ENCODE measurements at regions not wholly inside any gene's neighbourhood (a gene's known extent, or its start where the extent isn't known, plus 50 kb on each side); places are given as distances from the start of the nearest gene placed in this dataset.

DNA sequence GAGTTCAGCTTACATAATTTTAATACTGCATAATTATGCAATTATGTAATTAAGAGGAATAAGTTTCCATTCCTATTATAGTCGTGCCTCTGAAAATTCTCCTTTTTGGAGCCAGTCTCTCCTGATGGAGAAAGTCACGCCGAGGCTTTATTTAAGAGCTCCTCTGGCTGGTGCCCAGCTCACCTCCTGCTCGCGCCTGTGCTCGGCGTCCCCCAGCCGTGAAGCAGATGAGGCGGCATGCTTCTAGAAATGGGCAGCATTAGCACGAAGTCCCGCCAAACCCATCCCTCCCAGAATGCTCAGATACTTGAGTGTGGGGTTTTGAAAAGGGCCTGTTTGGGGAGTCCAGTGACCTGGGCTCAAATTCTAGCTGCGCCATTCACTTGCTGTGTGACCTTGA lies 153.0 kb downstream of the PHETA1 start:
- no peaks in the 10 kb centered on the region for H3K36me3 ChIP-seq (ENCODE audit: insufficient read depth, low read length)
- H3K4me2 ChIP-seq (ENCODE audit: low read length): no peak overlapping the region
- DNase-seq (ENCODE audit: low read depth) (no peak), FAIRE-seq (no peak)
- Mint-ChIP-seq H3K36me3 (ENCODE audit: low read depth, unreplicated experiment) (no peaks in the 10 kb centered on the region), H3K27ac (ENCODE audit: unreplicated experiment) (no peak overlapping the region), H3K9me3 (ENCODE audit: unreplicated experiment) (peaks cover 2% of the 10 kb centered on the region), H3K27me3 (ENCODE audit: low read depth, unreplicated experiment) (peaks cover 36% of the 10 kb centered on the region), H3K4me1 (ENCODE audit: low read depth, unreplicated experiment) (no peaks in the 10 kb centered on the region), H3K4me3 (ENCODE audit: unreplicated experiment) (no peak overlapping the region)
- H3K9ac ChIP-seq (ENCODE audit: low read length): no peak overlapping the region
- no peaks in the 10 kb centered on the region for H4K20me1 ChIP-seq (ENCODE audit: insufficient read depth, low read length)
- no peak overlapping the region for H2AFZ ChIP-seq (ENCODE audit: low read depth, low read length)
- no peak overlapping the region for H3K27ac ChIP-seq (ENCODE audit: low read depth, low read length)
- H3K79me2 ChIP-seq (ENCODE audit: insufficient read depth, low read length): no peaks in the 10 kb centered on the region
- H3K4me3 ChIP-seq (ENCODE audit: insufficient read depth, low read depth, low read length): no peak overlapping the region
- TF ChIP-seq, protein P1, sequence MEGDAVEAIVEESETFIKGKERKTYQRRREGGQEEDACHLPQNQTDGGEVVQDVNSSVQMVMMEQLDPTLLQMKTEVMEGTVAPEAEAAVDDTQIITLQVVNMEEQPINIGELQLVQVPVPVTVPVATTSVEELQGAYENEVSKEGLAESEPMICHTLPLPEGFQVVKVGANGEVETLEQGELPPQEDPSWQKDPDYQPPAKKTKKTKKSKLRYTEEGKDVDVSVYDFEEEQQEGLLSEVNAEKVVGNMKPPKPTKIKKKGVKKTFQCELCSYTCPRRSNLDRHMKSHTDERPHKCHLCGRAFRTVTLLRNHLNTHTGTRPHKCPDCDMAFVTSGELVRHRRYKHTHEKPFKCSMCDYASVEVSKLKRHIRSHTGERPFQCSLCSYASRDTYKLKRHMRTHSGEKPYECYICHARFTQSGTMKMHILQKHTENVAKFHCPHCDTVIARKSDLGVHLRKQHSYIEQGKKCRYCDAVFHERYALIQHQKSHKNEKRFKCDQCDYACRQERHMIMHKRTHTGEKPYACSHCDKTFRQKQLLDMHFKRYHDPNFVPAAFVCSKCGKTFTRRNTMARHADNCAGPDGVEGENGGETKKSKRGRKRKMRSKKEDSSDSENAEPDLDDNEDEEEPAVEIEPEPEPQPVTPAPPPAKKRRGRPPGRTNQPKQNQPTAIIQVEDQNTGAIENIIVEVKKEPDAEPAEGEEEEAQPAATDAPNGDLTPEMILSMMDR (IDR thresholded peaks at IDR 0.05; ENCODE audit: insufficient read depth, low read depth, low read length): no peak
- TF ChIP-seq EZH2 (IDR thresholded peaks at IDR 0.05; ENCODE audit: insufficient read depth, low read length): no peak
- no peaks in the 10 kb centered on the region for H3K9me3 ChIP-seq (ENCODE audit: insufficient read depth, low read depth, low read length)
- H3K27me3 ChIP-seq (ENCODE audit: insufficient read depth, low read length): peaks cover 6% of the 10 kb centered on the region
- H3K4me1 ChIP-seq (ENCODE audit: insufficient read depth, low read length): no peaks in the 10 kb centered on the region

DNA sequence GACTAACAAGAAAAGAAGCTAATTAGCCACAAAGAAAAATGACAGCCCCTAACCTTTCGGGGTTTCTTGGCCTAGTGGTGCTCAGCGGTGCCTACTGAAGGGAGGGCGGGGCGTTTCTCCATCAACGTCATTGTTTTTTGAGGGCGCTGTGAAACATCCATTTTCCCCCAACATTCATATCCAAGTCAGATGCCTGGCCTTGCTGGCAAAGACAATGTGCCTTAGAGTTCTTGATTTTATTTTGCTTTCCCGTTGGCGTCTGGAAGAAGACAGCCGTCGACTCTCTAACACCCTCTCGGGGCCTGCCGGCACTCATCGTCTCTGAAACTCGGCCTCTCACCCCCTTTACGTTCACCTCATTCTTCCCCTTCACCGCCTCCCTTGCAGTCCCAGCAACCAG lies 154.5 kb downstream of the PHETA1 start:
- FAIRE-seq (no peak), DNase-seq (ENCODE audit: low read depth) (no peak)
- peaks cover 9% of the 10 kb centered on the region for H3K27me3 ChIP-seq (ENCODE audit: insufficient read depth, low read length)
- H3K4me3 Mint-ChIP-seq (ENCODE audit: unreplicated experiment): no peak overlapping the region
- H3K36me3 Mint-ChIP-seq (ENCODE audit: low read depth, unreplicated experiment): no peaks in the 10 kb centered on the region
- TF ChIP-seq, protein P1 (IDR thresholded peaks at IDR 0.05; ENCODE audit: insufficient read depth, low read depth, low read length): no peak
- TF ChIP-seq EZH2 (IDR thresholded peaks at IDR 0.05; ENCODE audit: insufficient read depth, low read length): no peak
- H3K9ac ChIP-seq (ENCODE audit: low read length): no peak overlapping the region
- no peak overlapping the region for H2AFZ ChIP-seq (ENCODE audit: low read depth, low read length)
- H3K79me2 ChIP-seq (ENCODE audit: insufficient read depth, low read length): no peaks in the 10 kb centered on the region
- no peaks in the 10 kb centered on the region for H3K4me1 Mint-ChIP-seq (ENCODE audit: low read depth, unreplicated experiment)
- H3K36me3 ChIP-seq (ENCODE audit: insufficient read depth, low read length): no peaks in the 10 kb centered on the region
- no peaks in the 10 kb centered on the region for H3K9me3 ChIP-seq (ENCODE audit: insufficient read depth, low read depth, low read length)
- H3K27ac ChIP-seq (ENCODE audit: low read depth, low read length): no peak overlapping the region
- no peaks in the 10 kb centered on the region for H4K20me1 ChIP-seq (ENCODE audit: insufficient read depth, low read length)
- peaks cover 2% of the 10 kb centered on the region for H3K9me3 Mint-ChIP-seq (ENCODE audit: unreplicated experiment)
- H3K4me2 ChIP-seq (ENCODE audit: low read length): no peak overlapping the region
- no peaks in the 10 kb centered on the region for H3K4me1 ChIP-seq (ENCODE audit: insufficient read depth, low read length)
- peaks cover 39% of the 10 kb centered on the region for H3K27me3 Mint-ChIP-seq (ENCODE audit: low read depth, unreplicated experiment)
- no peak overlapping the region for H3K27ac Mint-ChIP-seq (ENCODE audit: unreplicated experiment)
- no peak overlapping the region for H3K4me3 ChIP-seq (ENCODE audit: insufficient read depth, low read depth, low read length)

DNA sequence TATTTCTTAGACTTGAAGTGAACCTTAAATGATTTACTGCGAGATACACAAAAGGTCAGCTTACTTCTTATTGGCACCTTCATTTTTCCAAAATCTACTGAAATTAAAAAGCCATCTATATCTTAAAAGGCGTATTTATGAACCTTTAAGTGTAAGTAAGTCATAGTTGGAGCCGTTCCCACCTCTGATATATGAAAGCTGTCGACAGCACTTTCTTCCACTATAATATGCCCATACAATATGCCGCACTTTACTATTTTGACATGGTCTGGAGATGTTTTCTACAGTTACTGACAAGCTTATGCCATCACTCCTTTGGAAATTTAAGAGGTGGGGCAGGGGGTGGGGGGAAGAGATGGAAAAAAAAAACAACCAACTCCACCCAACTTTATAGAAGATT lies 155.3 kb downstream of the PHETA1 start:
- Mint-ChIP-seq H3K27me3 (ENCODE audit: low read depth, unreplicated experiment) (peaks cover 40% of the 10 kb centered on the region), H3K4me1 (ENCODE audit: low read depth, unreplicated experiment) (no peaks in the 10 kb centered on the region), H3K36me3 (ENCODE audit: low read depth, unreplicated experiment) (no peaks in the 10 kb centered on the region), H3K27ac (ENCODE audit: unreplicated experiment) (no peak overlapping the region), H3K4me3 (ENCODE audit: unreplicated experiment) (no peak overlapping the region), H3K9me3 (ENCODE audit: unreplicated experiment) (peaks cover 2% of the 10 kb centered on the region)
- Histone ChIP-seq H2AFZ (ENCODE audit: low read depth, low read length) (no peak overlapping the region), H3K4me3 (ENCODE audit: insufficient read depth, low read depth, low read length) (no peak overlapping the region), H3K9me3 (ENCODE audit: insufficient read depth, low read depth, low read length) (no peaks in the 10 kb centered on the region), H3K36me3 (ENCODE audit: insufficient read depth, low read length) (no peaks in the 10 kb centered on the region), H3K27ac (ENCODE audit: low read depth, low read length) (no peak overlapping the region), H3K27me3 (ENCODE audit: insufficient read depth, low read length) (peaks cover 9% of the 10 kb centered on the region), H3K4me1 (ENCODE audit: insufficient read depth, low read length) (no peaks in the 10 kb centered on the region), H3K9ac (ENCODE audit: low read length) (no peak overlapping the region), H4K20me1 (ENCODE audit: insufficient read depth, low read length) (no peaks in the 10 kb centered on the region), H3K4me2 (ENCODE audit: low read length) (no peak overlapping the region), H3K79me2 (ENCODE audit: insufficient read depth, low read length) (no peaks in the 10 kb centered on the region)
- FAIRE-seq (no peak), DNase-seq (ENCODE audit: low read depth) (no peak)
- TF ChIP-seq, protein P1 (IDR thresholded peaks at IDR 0.05; ENCODE audit: insufficient read depth, low read depth, low read length): no peak
- no peak for TF ChIP-seq EZH2 (IDR thresholded peaks at IDR 0.05; ENCODE audit: insufficient read depth, low read length)
